Kidney (tissue), 13 donors: ENCODE measurements at regions not wholly inside any gene's neighbourhood (a gene's known extent, or its start where the extent isn't known, plus 50 kb on each side); places are given as distances from the start of the nearest gene placed in this dataset.

ENCODE experiments used
- DNase-seq, 5 donors: peaks; one replicate each; pipeline ENCODE4 v3.0.0-alpha.2; 2013 to 2020
- FAIRE-seq: peaks from 2 replicates; lab custom pipeline; 2012; peaks lifted over from hg19 to GRCh38; lab: Jason Lieb, UNC
- H3K27ac ChIP-seq, 2 donors: one replicate each; pipeline ENCODE4 v1.7.0; 2013; ENCODE audit warnings: low read depth in 2 of 2, low read length in 2 of 2, inconsistent platforms in 1 of 2
- H3K27me3 ChIP-seq: one replicate; pipeline ENCODE4 v1.7.1; 2013; ENCODE audit warnings: low read length, inconsistent platforms; ENCODE audit not compliant: control insufficient read depth, insufficient read depth
- H3K36me3 ChIP-seq, 3 donors: one replicate each; pipeline versions ENCODE4 v1.7.0 to v1.7.1; 2013; ENCODE audit warnings: low read length in 3 of 3, control low read depth in 1 of 3, inconsistent platforms in 1 of 3; ENCODE audit not compliant: insufficient read depth in 3 of 3, control insufficient read depth in 2 of 3
- H3K4me1 ChIP-seq, 3 donors: one replicate each; pipeline versions ENCODE4 v1.7.0 to v1.7.1; 2013; ENCODE audit warnings: low read length in 3 of 3, inconsistent platforms in 1 of 3, low read depth in 1 of 3; ENCODE audit not compliant: control insufficient read depth in 2 of 3, insufficient read depth in 2 of 3
- H3K4me3 ChIP-seq, 3 donors: one replicate each; pipeline versions ENCODE4 v1.7.0 to v1.8.1; 2013; ENCODE audit warnings: low read length in 3 of 3, control low read depth in 1 of 3, inconsistent platforms in 1 of 3
- H3K9ac ChIP-seq, 3 donors: one replicate each; pipeline versions ENCODE4 v1.7.0 to v1.7.1; 2013; ENCODE audit warnings: low read length in 3 of 3, control low read depth in 1 of 3, inconsistent platforms in 1 of 3
- H3K9me3 ChIP-seq, 3 donors: one replicate each; pipeline versions ENCODE4 v1.7.0 to v1.7.1; 2013; ENCODE audit warnings: low read length in 3 of 3, control low read depth in 1 of 3, inconsistent platforms in 1 of 3; ENCODE audit not compliant: control insufficient read depth in 2 of 3, insufficient read depth in 1 of 3
- intact Hi-C: fragments of 100-400 bp; cut with DNase I; formaldehyde crosslinking; loops from one replicate; pipeline ENCODE4 v1.11.1; 2022
- TF ChIP-seq, protein P1 (sequence below): IDR thresholded peaks from 3 replicates; pipeline ENCODE4 v1.5.1; 2012; ENCODE audit warnings: mild to moderate bottlenecking, moderate library complexity, borderline replicate concordance; ENCODE audit not compliant: insufficient read depth; ENCODE audit errors: extremely low read depth
- donor health status: control.
- donor health status: control.
- donor health status: control.
- donor health status: control.
- donor health status: control.
- donor health status: DM: yes; HTN: yes; CAD: no.
- donor health status: Normal renal cell carcinoma (clear cell type).

DNA sequence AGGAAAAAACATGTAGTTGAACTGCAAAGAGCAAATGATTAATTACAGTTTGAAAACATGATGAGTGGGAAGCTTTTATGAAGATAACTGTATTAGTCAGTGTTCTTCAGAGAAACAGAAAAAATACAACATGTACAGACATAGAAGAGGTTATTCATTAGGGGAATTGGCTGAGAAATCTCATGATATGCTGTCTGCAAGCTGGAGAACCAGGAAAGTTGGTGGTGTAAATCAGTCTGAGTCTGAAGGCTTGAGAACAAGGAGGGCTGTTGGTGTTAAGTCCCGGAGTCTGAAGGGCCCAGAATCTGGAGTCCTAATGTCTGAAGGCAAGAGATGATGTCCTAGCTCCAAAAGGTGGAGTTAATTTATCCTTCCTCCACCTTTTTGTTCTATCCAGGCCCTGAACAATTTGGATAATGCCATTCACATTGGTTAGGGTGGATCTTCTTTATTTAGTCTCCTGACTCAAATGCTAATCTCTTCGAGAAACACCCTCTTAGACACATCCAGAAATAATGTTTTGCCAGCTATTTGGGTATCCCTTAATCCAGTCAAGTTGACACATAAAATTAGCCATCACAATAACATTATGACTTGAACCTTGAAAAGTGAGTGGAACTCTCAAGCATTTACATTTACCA lies 672.9 kb upstream of the PTBP2 start:
- Histone ChIP-seq H3K36me3 (no peaks in the 10 kb centered on the region), H3K4me1 (no peaks in the 10 kb centered on the region), H3K9me3 (peaks cover 0 to 3% (median 0%) of the 10 kb centered on the region in 3 donors), H3K27ac (no peak overlapping the region), H3K4me3 (no peak overlapping the region), H3K27me3 (no peaks in the 10 kb centered on the region), H3K9ac (no peak overlapping the region)
- DNase-seq, result no peak
- TF ChIP-seq, protein P1, sequence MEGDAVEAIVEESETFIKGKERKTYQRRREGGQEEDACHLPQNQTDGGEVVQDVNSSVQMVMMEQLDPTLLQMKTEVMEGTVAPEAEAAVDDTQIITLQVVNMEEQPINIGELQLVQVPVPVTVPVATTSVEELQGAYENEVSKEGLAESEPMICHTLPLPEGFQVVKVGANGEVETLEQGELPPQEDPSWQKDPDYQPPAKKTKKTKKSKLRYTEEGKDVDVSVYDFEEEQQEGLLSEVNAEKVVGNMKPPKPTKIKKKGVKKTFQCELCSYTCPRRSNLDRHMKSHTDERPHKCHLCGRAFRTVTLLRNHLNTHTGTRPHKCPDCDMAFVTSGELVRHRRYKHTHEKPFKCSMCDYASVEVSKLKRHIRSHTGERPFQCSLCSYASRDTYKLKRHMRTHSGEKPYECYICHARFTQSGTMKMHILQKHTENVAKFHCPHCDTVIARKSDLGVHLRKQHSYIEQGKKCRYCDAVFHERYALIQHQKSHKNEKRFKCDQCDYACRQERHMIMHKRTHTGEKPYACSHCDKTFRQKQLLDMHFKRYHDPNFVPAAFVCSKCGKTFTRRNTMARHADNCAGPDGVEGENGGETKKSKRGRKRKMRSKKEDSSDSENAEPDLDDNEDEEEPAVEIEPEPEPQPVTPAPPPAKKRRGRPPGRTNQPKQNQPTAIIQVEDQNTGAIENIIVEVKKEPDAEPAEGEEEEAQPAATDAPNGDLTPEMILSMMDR, result no peak
- intact Hi-C loops, result no loop called here
- no peak for FAIRE-seq

DNA sequence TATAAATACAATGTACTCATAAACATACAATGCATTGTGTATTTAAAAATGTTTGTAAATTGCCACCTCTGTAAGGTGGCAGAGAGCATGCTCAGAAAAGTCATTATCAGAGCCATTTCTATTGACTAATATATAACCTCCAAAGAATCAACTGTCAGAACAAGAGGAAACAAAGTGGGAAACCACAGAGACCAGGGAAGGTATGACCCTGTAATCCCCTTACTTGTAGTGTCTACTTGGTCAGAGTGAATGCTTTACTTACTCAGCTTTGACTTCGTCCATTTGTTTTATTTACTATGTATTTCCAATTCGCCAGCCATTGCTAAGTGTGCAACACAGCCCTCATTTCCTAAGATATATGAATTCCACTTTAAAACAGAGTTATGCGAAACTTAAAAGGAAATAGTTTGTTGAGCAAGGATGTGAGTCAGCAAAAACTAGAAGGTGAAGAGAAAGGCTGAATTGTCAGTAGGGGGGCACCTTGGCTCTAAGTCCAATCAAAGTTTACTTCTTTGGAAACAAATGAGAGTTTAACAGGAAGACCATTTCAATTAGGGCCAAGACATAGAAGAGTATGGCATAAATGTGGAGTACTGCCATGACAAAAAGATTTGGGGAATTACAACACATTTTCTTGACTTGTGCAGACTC lies 671.7 kb upstream of the PTBP2 start:
- no peaks in the 10 kb centered on the region for H3K4me1 ChIP-seq
- intact Hi-C loops, result no loop called here
- H3K36me3 ChIP-seq, result no peaks in the 10 kb centered on the region
- TF ChIP-seq, protein P1, result no peak
- FAIRE-seq, result no peak
- H3K9ac ChIP-seq, result no peak overlapping the region
- no peak for DNase-seq
- no peaks in the 10 kb centered on the region for H3K27me3 ChIP-seq
- H3K9me3 ChIP-seq, result peaks cover 0 to 3% (median 0%) of the 10 kb centered on the region in 3 donors
- no peak overlapping the region for H3K27ac ChIP-seq
- no peak overlapping the region for H3K4me3 ChIP-seq

DNA sequence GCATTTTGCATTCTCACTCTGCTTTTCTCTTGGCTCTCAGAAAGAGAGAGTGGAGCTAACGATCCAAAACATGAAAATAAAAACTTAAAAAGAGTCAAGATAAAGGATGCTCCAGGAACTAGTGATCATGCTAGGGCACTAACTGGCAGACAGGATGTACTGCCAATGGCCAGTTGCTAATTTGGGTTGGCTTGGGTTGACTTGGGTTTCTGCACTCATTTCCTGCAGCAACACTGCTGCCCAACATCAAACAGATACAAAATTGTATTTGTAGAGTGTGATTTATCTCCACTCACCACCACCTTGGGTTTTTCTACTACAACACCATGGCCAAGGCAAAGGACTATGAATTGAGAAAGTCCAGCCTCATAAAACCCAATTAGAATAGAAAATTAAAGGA lies 662.3 kb upstream of the PTBP2 start:
- H3K9me3 ChIP-seq, result no peaks in the 10 kb centered on the region
- H3K4me1 ChIP-seq, result no peaks in the 10 kb centered on the region
- DNase-seq, result no peak
- intact Hi-C loops, result no loop called here
- H3K9ac ChIP-seq, result no peak overlapping the region
- no peaks in the 10 kb centered on the region for H3K36me3 ChIP-seq
- FAIRE-seq, result no peak
- no peak overlapping the region for H3K27ac ChIP-seq
- no peaks in the 10 kb centered on the region for H3K27me3 ChIP-seq
- no peak overlapping the region for H3K4me3 ChIP-seq
- TF ChIP-seq, protein P1, result no peak
